Osteoblast (primary cell): ENCODE measurements at regions not wholly inside any gene's neighbourhood (a gene's known extent, or its start where the extent isn't known, plus 50 kb on each side); places are given as distances from the start of the nearest gene placed in this dataset.

Source experiments
- DNase-seq: peaks from one replicate; pipeline ENCODE4 v3.0.0; 2011; ENCODE audit warnings: low spot score, mixed read lengths; ENCODE audit not compliant: insufficient read length; ENCODE audit errors: missing footprints
- H2AFZ ChIP-seq: 2 replicates; pipeline ENCODE4 v1.6.0; 2011; ENCODE audit warnings: mild to moderate bottlenecking, low read length
- H3K27ac ChIP-seq: 2 replicates; pipeline ENCODE4 v1.5.1; 2011; ENCODE audit warnings: mild to moderate bottlenecking, low read depth, low read length, moderate library complexity
- H3K27me3 ChIP-seq: 2 replicates; pipeline ENCODE4 v1.6.0; 2012; ENCODE audit warnings: mild to moderate bottlenecking, control low read depth, inconsistent platforms, low read length, moderate library complexity; ENCODE audit not compliant: insufficient read depth
- H3K36me3 ChIP-seq: 2 replicates; pipeline ENCODE4 v1.5.1; 2011; ENCODE audit warnings: mild to moderate bottlenecking, low read length, control low read depth, moderate library complexity; ENCODE audit not compliant: insufficient read depth
- H3K4me1 ChIP-seq: 2 replicates; pipeline ENCODE4 v1.5.1; 2011; ENCODE audit warnings: mild to moderate bottlenecking, low read length, control low read depth, moderate library complexity; ENCODE audit not compliant: insufficient read depth
- H3K4me2 ChIP-seq: 2 replicates; pipeline ENCODE4 v1.6.0; 2011; ENCODE audit warnings: mild to moderate bottlenecking, low read length; ENCODE audit not compliant: insufficient read depth
- H3K4me3 ChIP-seq: fragments of 200-600 bp; sonication (generic); 3 replicates; pipeline ENCODE4 v1.5.1; 2012; ENCODE audit warnings: mild to moderate bottlenecking, low read length, inconsistent platforms; ENCODE audit not compliant: insufficient read depth
- H3K79me2 ChIP-seq: 2 replicates; pipeline ENCODE4 v1.6.0; 2012; ENCODE audit warnings: mild to moderate bottlenecking, low read length, control low read depth, inconsistent platforms; ENCODE audit not compliant: insufficient read depth
- H3K9me3 ChIP-seq: 2 replicates; pipeline ENCODE4 v1.5.1; 2011; ENCODE audit warnings: low read depth, low read length, control low read depth
- H4K20me1 ChIP-seq: 2 replicates; pipeline ENCODE4 v1.6.0; 2012; ENCODE audit warnings: mild to moderate bottlenecking, low read length, control low read depth; ENCODE audit not compliant: insufficient read depth
- CTCF ChIP-seq: IDR thresholded peaks from 2 replicates; pipeline ENCODE4 v1.5.1; 2011; ENCODE audit warnings: mild to moderate bottlenecking, low read depth, low read length, moderate library complexity; ENCODE audit errors: extremely low read depth

- Histone ChIP-seq H3K27ac (peak overlapping the region; percentile 89), H2AFZ (no peak overlapping the region), H3K4me2 (no peak overlapping the region)
Observed at GRCh38 chr10:44301781-44302355, 83.0 kb downstream of the CXCL12 start.

GRCh38 chr10:44300666-44301649 is 83.9 kb downstream of the CXCL12 start:
- H4K20me1 ChIP-seq: no peaks in the 10 kb centered on the region
- no peaks in the 10 kb centered on the region for H3K79me2 ChIP-seq
- peak overlapping the region; percentile 89 for H3K27ac ChIP-seq
- peaks cover 19% of the 10 kb centered on the region for H3K4me1 ChIP-seq
- H3K4me3 ChIP-seq: no peak overlapping the region
- no peak overlapping the region for H2AFZ ChIP-seq
- DNase-seq: peak; percentile 90
- H3K9me3 ChIP-seq: no peaks in the 10 kb centered on the region
- peak overlapping the region; percentile 7 for H3K4me2 ChIP-seq
- H3K36me3 ChIP-seq: no peaks in the 10 kb centered on the region
- no peaks in the 10 kb centered on the region for H3K27me3 ChIP-seq
- TF ChIP-seq CTCF: no peak

More at GRCh38 chr10:44301781-44302355, 83.0 kb downstream of the CXCL12 start:
- H4K20me1 ChIP-seq: no peaks in the 10 kb centered on the region
- H3K27me3 ChIP-seq: no peaks in the 10 kb centered on the region
- no peak overlapping the region for H3K4me3 ChIP-seq
- peaks cover 28% of the 10 kb centered on the region for H3K4me1 ChIP-seq
- no peak for TF ChIP-seq CTCF
- DNase-seq: no peak
- H3K36me3 ChIP-seq: no peaks in the 10 kb centered on the region
- no peaks in the 10 kb centered on the region for H3K79me2 ChIP-seq
- no peaks in the 10 kb centered on the region for H3K9me3 ChIP-seq

- Histone ChIP-seq H3K36me3 (no peaks in the 10 kb centered on the region), H3K4me3 (no peak overlapping the region), H2AFZ (no peak overlapping the region), H3K4me1 (peaks cover 37% of the 10 kb centered on the region), H3K27ac (no peak overlapping the region), H3K9me3 (no peaks in the 10 kb centered on the region), H3K27me3 (no peaks in the 10 kb centered on the region), H3K4me2 (no peak overlapping the region), H3K79me2 (no peaks in the 10 kb centered on the region), H4K20me1 (no peaks in the 10 kb centered on the region)
- DNase-seq: no peak
- no peak for TF ChIP-seq CTCF
Observed at GRCh38 chr10:44298713-44299112, 86.2 kb downstream of the CXCL12 start.

- Histone ChIP-seq H2AFZ (no peak overlapping the region), H3K4me2 (no peak overlapping the region), H3K4me3 (no peak overlapping the region), H3K27me3 (no peaks in the 10 kb centered on the region), H3K27ac (no peak overlapping the region), H3K4me1 (peaks cover 44% of the 10 kb centered on the region), H4K20me1 (no peaks in the 10 kb centered on the region), H3K79me2 (no peaks in the 10 kb centered on the region), H3K9me3 (no peaks in the 10 kb centered on the region), H3K36me3 (no peaks in the 10 kb centered on the region)
- no peak for TF ChIP-seq CTCF
- DNase-seq: no peak
Observed at GRCh38 chr10:44297963-44298362, 86.9 kb downstream of the CXCL12 start.
